ENCODE measurements at regions not wholly inside any gene's neighbourhood (a gene's known extent, or its start where the extent isn't known, plus 50 kb on each side); places are given as distances from the start of the nearest gene placed in this dataset.

DNA sequence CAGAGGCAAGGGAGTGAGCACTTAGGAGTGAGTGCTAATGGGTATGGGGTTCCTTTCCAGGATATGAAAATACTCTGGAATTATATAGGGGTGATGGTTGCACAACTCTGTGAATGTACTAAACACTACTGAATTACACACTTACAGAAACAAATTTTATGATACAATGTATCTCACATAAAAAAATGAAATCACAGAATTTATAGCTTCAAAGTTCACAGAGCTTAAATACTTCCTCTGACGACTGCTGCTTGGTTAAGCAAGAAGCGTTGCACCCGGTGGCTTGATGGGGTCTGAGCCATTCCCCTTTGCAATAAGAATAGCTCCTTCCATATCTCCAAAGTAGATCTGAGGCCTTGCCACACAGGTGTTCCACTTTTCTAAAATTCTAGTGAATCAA, 835.1 kb downstream of the TSN start:
- DNase-seq = no peak

DNA sequence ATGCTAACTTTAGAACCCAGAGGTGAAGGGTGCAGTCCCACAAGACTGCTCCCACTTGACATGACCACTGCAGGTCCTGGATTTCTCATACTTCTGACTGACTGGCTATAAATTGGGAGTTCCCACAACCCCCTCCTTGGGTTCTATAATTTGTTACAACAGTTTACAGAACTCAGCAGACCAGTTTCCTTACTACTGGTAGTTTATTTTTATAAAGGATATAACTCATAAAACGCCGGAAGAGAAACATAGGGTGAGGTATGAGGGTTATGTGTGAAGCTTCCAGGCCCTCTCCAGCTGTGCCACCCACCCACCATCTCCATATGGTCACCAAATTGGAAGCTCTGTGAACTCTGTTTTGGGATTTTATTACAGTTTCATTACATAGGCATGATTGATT, 839.6 kb downstream of the TSN start:
- no peak for DNase-seq

GRCh38 chr2:122596598-122596997, 841.1 kb downstream of the TSN start:
- no peak for DNase-seq

DNA sequence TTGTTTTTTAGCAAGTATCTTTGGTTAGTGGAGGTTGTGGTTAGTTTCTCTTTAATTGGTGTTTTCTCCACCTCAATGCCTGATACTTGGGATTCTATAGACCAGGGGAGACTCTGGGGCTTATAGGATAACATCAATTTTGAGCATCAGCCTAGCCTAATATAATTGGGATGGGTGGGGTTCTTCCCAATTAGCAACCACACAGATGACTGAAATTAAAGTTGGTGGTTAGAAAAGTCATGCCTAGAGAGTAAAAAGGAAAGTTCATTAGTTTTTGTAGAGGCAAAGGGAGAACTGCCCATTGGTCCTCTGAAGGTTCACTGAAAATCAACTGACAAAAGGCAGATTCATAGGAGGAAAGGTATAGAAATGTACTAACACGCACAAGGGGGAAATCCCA, 843.3 kb downstream of the TSN start:
- DNase-seq = no peak

DNA sequence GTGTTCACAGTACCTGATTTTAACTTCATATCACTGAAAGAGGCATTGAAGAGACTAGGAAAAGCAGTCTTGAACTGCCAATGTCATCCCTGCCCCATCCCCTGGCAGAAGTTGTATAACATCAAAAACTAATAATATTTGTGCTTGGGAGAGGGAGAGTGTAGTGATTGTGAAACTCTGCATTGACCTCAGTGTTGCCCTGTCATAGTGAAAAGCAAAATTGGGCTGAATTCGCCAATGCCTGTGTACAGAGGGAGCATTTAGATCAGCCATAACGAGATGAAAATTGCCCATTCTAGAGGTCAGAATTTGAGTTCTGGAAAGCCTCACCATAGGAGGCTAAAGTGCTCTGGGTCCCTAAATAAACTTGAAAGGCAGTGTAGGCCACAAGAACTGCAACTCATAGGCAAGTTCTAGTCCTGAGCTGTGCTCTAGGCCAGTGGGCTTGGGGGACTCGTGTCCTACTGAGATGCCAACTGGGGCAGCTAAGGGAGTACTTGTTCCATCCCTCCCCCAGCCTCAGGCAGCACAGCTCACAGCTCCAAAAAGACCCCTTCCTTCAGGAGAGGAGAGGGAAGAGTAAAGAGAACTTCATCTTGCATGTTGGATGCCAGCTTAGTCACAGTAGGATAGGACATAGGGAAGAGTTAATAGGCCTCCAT, 855.6 kb downstream of the TSN start:
- DNase-seq = no peak

- DNase-seq = no peak
These were observed 867.5 kb downstream of the TSN start for GRCh38 chr2:122622934-122623333.

DNA sequence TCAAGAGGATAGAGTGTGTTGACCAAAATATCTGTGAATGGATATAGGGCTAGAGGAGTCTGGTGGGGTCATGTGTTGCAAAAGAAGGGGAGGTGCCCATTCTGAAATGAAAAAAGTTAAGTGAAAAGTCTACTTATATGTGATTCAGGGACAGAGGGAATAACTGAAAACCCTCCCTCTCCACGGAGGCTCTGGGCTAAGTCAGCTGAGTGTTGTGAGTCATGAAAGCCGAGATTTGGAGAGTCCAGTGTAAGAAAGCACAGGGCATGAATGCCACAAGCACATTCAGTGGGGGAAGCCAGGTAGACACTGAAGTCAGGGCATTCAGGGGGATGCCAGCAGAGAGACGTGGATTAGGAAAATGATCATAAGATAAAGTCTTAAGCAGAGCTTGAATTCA, 871.9 kb downstream of the TSN start:
- no peak for DNase-seq

DNA sequence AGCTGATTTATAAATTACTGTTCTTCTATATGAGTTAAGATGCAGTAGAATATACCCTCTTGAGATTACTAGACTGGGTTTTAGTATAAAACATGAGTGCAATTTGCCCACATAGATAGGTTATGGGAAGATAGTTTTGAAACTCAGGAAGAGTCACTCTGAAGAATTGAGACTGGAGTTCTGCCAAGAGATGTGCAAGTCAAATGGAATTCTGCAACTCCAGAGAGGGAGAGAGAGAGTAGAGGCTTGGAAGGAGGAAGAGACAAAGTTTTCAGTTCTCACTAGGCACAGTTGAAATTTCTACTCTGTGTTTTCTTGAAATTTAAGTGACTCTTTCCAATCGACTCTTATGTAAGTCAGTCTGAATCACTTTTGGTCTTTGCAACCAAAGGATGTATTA, 878.8 kb downstream of the TSN start:
- DNase-seq = no peak

- DNase-seq = no peak
These were observed 879.5 kb downstream of the TSN start for GRCh38 chr2:122634920-122635319.

DNA sequence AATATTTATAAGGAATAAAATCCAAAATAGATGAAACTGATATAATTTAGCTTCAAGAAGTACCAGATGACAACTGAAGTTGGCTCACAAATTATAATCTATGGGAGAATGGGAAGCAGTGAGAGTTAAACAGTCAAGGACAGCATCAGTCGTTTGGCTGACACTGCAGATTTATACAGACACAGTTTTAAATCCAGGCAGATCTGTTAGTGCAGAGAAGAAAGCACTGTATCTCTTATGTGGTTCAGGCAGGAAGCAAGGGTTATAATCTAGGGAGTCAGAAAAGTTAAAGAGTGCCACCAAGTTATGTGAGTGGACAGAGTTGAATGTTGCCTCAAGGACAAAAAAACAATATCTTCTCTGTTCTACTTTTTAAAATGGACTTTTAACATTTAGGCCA, 880.2 kb downstream of the TSN start:
- DNase-seq = no peak

DNA sequence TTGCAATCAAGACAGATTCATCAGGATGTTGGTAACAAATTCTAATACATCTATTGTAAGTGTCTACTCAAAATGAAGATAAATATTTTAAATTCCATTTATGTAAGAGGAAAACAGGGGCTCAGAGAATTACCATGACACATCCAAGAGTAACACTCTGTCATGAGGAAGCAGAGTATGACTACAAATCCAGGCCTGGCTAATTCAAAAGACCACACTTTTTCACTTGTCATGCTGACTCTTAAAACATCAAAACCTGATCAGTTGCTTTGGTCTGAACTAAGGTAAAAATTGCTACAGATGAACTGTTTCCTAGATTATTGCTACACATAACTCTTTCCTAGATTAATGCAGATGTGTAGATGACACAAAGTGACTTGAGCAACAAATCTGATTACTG, 880.6 kb downstream of the TSN start:
- DNase-seq = no peak

DNA sequence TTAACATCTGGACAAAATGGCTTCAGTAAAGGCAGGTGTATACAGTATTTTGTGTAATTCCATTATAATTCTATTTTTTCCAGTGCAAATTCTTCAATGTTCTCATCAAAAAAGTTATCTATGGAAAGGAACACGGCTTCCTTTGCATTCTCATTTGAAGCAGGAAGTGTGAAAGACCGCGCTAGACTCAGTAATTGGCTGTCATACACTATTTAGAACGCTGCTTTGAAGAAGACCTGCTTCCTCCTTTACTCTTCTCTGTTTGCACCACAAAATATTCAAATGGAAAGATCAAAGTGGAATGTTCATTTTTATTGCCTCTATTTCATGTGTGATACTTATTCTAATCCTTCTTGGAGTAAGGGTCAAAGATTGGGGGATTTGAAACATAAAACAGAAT, 883.7 kb downstream of the TSN start:
- DNase-seq = no peak

DNA sequence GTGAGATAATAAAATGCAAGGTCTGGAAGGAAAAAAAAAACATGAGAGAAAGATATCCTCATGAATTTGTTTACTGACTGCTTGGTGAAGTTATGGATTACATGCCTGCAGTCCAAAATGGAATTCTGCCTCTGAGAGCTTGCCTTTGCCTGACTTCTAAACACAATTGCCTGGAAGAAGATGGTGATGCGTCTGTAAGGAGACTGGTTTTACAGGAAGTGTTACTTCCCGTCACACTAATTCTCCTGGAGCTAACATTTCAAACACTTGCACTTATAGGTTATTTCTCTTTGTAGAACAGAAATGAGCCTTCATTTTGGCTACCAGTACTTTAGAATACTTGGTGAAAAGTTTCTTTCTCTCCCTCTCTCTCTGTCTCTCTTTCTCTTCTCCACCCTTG, 884.3 kb downstream of the TSN start:
- DNase-seq = no peak

- DNase-seq = no peak
These were observed 888.4 kb downstream of the TSN start for GRCh38 chr2:122643725-122644329.

- no peak for DNase-seq
These were observed 895.8 kb downstream of the TSN start for GRCh38 chr2:122651236-122651635.

- DNase-seq = no peak
These were observed 896.3 kb downstream of the TSN start for GRCh38 chr2:122651780-122652179.

GRCh38 chr2:122652670-122653069, 897.2 kb downstream of the TSN start:
- no peak for DNase-seq

DNA sequence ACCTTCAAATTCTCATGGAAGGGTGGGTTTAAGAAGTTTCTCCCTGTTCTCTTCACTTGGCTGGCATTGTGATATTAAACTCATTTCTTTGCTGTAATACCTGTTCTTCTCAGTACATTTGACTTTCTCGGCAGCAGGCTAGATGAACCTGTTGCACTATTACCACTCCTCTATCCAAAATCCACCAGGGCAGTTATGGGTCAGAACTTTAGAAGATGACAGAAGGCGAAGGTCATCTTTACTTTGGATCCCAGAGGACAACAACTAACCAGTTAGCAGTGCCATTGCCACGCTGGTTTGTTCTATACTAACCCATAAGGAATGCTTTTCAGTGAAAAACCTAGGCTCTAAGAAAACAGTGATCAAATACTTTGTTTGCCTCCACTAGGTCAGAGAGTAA, 901.0 kb downstream of the TSN start:
- no peak for DNase-seq

DNA sequence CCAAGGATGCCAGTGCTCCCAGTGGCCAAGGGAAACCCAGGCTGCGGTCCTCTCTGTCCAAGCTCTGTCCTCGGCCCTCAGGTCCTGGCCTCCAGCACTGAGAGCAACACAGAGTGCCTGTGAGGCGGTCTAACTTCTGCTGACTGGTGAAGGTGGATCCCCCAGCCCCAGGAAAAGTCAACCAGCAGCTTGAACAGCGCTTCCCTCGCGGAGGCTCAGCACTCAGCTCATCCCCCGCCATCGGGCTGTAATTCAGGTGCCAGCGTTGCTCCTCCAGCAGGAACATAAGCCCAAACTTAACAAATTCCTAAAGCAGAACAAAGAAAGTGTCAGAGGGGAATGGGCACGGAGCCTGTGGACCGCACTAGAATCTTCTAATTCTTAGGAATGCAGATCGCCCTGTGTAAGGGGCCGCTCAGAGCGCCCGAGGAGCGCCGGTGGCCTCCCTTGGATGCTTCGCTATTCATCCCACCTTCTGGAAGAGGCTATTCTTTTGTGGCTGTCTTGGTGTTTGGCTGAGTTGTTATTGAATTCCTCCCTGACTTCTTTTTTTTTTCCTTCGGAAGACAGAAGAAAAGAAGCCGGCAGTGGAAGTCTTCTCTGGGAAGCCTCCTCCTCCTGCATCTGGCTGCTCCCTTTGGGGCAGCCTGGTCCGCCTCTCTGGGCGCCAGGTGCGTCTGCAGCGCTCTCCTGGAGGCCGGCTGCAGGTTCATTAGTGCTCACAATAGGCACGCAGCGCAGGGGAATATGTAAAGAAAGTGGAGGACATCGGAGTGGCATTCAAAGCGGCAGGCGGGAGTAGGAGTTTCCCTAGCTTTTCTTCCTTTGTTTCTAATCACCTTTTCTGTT, 905.6 kb downstream of the TSN start:
- no peak for DNase-seq

DNA sequence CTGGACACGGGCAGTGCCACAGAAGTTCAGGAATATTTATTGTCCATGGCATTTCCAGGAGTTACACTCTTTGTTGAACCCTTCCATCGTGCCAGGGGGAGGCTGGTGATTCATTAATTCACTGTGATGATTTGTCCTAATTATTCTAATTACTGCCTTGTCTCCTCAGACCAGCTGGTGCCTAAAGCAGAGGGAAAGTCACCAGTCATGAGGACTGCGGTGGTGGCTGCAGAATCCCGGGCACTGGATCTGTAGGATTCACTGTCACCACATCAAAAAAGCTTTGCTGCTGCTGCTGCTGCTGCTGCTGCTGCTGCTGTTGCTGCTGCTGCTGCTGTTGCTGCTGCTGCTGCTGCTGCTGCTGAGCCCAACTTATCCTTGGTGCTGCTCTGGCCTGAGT, 908.2 kb downstream of the TSN start:
- no peak for DNase-seq

- DNase-seq = no peak
These were observed 914.2 kb downstream of the TSN start for GRCh38 chr2:122669627-122670026.

DNA sequence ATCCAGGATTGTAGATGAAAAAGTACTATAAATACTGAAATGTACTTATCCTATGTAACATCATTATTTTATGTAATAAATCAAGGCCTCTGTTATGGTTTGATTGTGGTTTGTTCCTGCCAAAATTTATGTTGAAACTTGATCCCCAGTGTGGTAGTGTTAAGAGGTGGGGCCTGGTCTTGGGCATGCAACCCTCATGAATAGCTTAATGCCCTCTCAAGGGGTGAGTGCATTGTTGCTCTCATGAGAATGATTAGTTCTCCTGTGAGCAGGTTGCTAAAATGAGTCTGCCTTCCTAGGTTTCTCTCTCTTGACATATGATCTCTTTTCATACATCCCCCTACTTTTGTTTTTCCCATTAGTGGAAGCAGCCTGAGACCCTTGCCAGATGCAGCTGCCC, 915.4 kb downstream of the TSN start:
- DNase-seq = no peak

GRCh38 chr2:122680662-122681061, 925.2 kb downstream of the TSN start:
- no peak for DNase-seq

GRCh38 chr2:122681626-122682025, 926.2 kb downstream of the TSN start:
- DNase-seq = no peak
